SW 1271 (cell line): ENCODE measurements at regions not wholly inside any gene's neighbourhood (a gene's known extent, or its start where the extent isn't known, plus 50 kb on each side); places are given as distances from the start of the nearest gene placed in this dataset.

Experiments used
- DNase-seq, 2 experiments: peaks; one replicate each; lab custom pipeline; 2025; lab: John Stamatoyannopoulos, UW

DNA sequence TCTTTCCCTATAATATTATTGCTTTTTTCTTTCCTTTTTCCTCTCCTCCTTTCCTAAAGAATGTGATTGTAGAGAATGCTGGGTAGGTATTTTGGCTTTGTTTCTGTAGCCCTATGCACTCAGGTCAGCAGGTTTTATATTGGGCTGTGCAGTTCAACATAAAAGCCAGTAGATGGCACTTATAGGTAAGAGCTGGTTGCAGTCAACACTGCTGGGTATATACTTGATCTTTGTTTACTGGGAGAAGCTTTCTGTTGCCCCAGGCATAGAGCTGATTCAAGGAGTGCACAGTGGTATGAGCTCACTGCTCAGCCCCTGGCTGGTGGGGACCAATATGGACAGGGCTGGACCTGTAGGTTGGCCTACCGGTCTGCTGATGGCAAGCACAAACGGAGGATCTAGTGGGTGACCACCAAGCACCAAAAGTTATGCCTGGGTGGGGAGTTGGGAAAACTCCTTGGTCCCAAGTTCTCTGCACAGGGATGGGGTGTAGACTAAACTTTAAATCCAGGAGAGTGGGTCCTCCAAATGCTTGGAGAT, 378.9 kb downstream of the PMP22 start:
- no peak for DNase-seq

DNA sequence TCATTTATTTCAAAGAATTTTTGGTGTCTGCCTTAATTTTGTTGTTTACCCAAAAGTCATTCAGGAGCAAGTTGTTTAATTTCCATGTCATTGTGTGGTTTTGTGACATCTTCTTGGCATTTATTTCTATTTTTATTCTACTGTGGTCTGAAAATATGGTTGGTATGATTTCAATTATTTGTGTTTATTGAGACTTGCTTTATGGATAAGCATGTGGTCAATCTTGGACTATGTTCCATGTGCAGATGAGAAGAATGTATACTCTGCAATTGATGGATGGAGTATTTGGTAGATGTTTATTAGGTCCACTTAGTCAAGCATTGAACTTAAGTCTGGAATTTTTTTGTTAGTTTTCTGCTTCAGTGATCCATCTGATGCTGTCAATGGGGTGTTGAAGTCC, 383.0 kb downstream of the PMP22 start:
- DNase-seq: no peak

DNA sequence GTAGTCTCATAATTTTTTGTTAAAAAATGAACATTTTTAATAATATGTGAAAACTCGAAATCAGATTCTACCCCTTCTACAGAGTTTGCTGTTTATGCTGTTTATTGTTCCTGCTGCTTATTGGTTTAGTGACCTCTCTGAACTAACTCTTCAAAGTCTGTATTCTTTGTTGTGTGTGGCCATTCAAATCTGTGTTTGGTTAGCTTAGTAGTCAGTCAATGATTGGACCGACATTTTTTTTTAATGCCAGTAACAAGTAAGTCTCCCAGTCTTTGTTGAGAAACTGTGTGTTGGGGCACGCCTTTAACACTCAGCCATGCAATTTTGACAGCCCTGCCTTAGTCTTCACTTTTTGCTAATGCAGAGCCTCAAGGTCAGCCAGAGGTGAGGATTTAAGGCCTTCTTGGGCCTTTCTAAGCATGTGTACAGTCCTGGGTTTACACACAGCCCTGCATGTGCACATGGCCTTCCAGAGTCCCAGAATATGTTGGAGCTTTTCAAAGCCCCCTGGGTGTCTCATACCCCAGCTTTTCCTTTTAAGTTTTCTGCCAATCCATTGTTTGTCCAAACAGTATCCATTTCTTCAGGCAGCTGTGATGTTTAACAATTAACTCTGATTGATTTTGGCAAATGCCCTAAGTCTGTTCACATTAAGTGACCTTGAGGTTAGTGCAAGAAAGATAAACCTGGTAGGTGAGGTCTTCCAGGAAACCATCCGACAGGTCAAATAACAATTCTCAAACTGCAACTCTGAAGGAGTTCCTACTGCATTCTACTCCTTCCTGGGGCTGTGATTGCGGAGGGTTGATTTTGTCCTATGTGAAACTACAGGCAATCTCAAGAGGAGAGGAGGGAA, 389.3 kb downstream of the PMP22 start:
- no peak for DNase-seq

DNA sequence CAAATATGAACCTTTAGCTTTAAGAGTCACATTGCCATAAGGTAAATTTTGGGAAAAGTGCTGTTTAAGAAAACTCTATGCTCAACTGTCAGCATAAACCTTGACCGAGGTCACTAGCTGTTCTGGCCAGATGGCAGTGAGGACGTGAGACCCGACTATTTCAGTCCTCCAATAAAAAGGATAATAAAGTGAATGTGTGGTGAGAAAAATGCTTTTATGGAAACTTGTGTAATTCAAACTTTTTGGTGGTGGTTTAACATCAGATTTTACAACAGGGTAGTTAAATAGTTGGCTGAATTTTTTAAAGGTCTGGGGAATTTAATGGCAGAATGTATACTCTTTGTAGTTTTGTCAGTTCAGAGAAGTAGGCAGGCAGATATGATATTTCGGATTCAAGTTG, 391.1 kb downstream of the PMP22 start:
- DNase-seq: no peak

DNA sequence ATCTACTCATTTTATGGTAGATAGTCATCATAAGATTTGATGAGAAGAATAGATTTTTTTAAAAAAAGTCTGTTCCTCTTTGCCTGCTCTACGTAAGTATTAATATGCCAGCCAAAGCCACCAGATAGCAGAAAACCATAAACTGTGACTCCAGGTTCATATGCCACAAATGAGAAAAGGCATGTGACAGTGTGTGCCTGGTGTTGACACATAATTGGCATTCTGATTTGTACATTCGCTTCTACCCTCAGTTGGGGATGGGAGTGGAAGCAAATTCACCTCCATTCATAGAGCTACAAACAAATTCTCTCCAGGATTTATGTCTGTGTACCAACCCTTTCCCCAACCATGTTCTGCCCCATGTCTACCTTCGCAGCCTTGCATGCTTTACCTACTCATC, 391.6 kb downstream of the PMP22 start:
- DNase-seq: no peak

DNA sequence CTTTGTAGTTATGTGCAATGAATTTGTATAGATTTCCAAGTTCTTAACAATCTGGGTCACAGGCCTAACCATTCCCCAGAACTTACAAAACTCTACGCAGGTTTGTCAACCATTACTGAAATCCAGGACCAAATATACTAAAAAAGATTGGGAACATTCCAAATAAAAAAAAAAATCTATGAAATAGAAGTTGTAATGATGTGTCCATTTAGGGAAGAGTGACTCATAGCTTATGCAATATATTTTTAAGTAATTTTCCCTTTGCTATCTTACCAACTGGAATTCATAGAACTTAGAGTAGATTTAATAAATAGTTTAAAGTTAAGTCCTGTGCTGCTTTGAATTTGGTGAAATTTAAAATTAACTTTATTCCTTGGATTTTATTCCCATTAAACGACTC, 393.2 kb downstream of the PMP22 start:
- no peak for DNase-seq

DNA sequence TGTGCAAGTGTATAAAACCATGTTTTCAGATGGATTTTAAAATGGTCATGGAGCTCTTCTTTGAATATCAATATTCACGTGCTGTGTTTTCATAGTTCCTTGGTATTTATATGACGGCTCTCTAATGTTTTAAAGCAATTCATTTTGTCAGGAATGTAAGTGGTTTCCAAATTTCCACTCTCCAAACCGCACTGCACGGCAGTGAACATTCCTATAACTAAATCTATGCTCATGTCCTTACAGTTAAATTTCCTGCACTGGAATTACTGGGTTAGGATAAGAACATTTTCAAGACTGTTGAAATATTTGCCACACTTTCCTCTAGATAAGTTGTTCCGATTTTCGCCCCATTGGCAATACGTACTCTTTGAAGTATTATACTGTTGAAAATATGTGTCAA, 398.9 kb downstream of the PMP22 start:
- DNase-seq: no peak

DNA sequence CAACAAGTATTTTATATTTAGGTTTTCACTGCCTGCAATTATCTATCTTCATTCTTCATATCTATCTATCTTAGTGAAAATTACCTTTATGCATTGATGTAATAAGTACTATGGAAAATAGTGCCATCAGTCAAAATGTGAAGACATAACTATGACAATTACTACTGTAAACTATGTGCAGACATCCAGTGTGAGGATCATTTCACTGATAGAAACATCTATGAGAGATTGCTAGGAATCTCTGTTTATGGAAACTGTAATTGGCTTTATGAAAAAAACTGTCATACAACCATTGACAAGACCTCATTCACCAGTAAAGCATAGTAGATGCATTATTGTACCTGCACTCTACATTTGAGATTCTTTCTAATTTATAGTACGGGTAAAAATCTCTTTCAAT, 401.0 kb downstream of the PMP22 start:
- DNase-seq: no peak

DNA sequence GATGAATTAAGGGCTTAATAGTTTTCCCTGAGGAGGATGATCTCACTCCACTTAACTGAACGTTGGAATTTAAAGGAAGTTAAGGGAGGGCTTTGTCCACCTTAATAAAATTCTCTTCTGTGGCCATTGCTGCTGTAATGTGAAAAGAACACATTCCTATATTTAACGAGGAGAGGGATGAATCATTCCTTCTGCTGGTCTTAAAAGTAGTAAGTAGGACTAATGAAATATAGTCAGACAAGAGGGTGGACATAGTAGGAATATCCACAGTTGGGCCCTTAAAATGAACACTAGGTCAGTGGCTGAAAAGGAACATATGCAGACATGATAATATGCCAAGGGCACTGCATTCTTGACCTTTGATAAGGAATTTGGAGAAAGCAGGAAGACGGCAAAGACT, 405.6 kb downstream of the PMP22 start:
- DNase-seq: no peak

DNA sequence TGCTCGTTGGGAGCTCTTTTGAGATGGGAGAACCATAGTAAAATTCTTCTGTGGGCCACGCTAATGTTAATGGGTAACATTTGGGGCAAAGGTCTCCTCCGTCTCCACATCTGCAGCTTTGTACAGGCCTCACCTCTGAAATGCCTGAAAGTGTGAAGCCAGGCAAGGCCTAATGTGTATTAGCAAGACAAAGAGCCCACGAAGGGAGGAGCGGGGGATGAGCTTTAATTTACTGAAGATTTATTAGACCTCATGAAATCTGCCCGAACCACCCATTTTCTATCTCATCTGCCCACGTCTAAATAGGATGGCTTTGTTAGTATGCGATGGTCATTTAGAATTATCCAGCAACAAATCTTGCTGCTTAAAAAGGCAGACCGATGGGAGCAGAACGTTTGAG, 408.9 kb downstream of the PMP22 start:
- no peak for DNase-seq

DNA sequence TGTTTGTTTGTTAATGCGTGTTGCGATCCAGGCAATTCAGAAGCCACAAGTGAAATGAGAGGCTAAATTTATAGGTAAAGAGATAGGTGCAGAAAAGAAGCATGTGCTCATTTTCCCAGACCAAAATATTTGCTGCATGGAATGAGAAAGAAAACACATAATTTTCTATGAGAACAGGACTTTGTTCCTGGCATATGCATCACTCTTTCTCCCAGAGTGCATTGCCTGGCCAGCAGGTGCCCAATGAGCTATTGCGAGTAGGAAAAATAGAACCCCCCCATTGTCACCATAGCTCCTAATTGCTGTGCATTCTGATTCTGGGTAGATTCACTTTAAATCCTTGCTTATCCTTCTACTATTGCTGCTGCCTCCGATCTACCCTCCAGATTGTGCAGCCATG, 410.4 kb downstream of the PMP22 start:
- no peak for DNase-seq

DNA sequence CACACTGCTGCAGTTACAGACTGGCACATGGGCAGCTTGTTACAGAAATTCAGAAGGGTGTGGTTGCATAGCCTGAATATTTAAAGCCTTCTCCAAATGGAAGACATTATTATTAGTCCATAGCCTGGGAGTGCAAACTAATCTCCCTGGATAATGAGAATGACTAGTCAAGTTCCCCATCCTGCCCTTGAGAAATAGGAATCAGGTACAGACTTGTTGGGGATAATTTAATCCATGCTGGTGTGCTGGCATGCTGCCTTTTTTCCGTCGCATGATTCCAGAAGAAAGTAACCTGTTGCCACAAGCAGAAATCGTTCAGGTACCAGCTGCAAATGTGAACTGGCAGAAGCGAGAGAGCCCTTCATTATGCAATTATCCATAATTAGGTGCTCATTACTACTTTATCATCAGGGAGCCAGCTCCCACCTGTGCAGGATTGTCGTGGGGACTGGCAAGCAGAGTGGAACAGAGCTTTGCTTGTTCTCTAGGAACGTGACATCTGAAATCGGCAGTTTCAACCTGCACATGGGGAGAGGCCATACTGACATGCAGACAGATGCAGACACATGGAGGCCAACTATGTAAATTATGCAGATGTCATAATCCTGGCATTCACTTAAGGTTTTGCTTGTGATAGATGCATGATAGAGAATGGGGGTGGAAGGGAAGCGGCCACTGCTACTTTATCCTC, 419.4 kb downstream of the PMP22 start:
- no peak for DNase-seq

DNA sequence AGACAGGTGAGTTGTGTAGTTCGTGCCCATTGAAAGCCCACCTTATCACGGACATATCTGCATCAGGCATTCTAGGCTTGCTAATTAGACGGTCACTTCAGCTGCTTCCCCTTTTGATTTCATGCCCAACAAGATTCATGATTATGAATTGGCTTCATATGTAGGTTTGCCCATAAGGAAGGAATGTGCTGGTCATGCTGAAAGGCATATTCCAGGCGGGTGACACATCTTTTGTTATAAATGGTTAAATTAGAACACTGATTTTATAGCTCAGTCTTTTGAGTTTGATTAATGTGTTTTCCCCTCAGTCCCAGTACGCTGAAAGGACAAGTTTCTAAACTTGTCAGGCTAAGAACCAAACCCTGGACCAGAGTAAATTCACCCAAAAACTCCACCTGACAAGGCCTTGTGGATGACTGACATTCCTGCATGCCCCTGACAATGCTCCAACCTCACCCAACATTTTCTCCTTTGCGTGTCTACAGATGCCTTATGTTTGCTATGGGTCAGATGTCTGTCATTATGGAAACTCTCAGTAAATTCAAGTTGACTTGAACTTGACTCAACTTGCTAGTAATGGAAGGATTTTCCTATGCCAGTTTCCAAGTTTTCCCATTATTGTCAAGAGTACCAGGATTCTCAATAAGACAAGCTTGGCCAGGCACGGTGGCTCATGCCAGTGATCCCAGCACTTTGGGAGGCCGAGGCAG, 421.9 kb downstream of the PMP22 start:
- DNase-seq: no peak

DNA sequence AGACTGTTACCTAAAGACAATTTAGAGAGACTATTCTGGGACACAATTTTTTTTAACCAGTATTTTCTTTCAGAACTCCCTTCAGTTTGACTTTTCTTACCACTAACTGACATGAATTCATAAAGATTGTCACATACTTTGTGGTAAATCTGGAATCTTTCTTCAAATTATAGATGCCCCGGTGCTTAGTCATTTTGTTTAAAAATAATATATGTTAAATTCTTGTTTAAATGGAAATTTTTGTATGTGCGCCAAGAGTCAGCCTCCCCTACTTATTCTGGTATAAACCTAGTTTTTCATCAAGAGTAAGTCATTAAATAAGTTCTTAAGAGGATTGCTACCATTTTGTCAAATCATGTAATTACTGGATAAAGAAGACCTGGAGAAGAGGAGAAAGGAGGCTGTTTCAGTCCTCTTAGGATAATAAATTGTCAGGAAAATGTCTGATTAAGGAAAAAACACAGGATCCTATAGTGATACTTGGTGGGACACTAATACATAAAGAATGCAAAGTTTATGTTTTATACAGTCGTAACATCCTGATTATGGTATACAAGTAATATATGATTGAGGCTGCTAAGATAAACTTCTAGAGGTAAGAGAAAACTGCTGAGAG, 424.4 kb downstream of the PMP22 start:
- no peak for DNase-seq

DNA sequence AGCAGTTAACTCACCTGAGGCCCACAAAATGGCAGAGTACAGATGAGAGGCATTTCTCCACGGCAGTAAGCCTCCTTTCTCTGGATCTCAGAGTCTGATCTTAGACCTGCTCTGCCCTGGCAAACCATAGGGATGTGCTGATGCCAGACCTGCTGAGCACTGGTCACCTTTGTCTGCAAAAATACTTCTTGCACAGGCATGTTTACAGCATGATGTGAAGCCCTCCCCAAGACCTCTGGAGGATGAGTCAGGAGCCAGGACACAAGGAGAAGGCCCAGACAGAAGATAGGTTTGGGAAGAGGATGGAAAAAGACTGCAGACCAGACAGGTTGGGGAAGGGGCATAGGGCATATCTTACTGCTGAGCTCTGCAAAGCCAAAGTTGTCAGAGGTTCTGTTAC, 426.6 kb downstream of the PMP22 start:
- DNase-seq: no peak

DNA sequence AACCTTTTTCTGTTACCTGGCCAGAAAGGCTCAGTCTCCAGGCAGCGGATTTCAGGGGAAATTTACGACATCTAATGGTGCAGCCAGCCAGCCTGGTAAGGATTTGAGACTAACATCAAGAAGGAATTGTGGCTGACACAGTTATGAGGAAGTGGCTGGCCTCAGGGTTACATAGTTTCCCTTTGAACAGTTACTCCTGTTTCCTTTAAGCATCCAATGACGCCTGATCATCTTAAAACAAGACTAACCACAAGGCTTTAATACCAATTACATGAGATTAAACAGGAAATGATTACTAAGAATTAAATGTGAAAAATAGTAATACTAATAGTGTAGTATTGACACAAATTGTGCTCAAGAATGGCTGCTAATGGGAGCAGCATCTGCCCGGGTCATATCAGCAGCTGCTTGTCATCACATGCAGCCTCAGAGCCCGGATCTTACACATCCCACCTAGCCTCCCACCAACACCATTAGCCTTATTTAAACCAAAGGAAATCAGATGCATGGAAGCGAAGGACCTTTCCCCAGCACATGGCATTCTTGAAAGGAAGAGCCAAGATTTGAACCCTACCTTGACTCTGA, 431.8 kb downstream of the PMP22 start:
- no peak for DNase-seq

DNA sequence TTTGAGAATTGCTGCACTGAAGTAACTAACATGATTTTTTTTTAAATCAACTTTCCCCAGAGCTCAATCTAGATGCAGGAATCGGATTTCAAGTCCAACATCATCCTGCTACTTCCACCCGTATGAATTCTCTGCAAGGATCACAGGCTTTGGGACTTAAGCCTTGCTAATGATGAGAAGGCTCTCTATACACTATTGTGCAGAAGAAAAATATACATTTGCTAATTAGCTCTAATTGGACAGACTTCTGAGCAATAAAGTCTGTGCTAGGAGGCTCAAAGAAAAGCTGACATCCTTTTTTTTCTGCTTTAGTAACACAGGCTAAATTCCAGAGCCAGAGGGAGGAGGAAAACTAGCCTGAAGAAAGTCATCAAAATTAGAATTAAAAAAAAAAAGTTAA, 433.6 kb downstream of the PMP22 start:
- no peak for DNase-seq

DNA sequence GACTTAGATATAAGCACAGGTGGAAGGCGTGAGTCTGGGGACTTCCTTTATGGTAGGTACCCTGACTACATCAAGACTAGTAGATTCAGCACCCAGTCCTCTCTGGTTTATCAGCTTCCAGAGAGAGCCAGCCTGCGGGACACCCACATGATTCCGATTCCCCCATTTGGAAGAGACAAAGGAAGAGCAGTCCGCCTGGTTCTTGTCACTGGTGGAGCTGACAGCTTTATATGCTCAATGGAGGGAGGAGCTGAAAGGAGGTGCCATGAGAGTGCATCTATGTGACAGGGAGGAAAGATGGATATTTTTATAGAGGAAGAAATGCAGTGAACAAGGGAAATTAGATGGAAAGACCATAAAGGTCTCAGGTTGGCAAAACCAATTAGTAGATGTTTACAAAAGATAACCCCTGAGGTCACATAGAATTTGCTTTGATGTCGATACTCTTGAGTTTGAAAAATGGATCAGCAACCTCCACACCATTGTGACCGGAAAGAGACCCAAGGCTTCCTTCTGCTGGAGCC, 437.7 kb downstream of the PMP22 start:
- DNase-seq: no peak

DNA sequence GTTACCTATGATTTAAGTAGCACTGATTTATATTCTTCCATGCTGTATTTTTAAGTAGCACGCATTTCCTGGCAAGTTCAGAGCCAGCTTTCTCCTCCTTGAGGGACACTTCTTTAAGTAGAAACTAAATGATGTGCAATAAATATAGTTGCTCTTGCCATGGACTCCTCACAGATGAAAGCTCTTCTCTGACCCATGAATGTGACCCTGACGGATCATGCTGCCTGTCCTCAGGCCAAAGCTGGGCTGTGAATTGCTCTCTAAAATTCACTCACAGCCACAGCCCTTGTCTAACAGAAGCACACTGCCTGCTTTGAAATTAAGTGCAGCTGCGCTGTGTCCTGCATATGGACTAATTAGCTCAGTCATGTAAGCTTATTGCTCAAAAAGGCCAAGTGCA, 438.8 kb downstream of the PMP22 start:
- no peak for DNase-seq

DNA sequence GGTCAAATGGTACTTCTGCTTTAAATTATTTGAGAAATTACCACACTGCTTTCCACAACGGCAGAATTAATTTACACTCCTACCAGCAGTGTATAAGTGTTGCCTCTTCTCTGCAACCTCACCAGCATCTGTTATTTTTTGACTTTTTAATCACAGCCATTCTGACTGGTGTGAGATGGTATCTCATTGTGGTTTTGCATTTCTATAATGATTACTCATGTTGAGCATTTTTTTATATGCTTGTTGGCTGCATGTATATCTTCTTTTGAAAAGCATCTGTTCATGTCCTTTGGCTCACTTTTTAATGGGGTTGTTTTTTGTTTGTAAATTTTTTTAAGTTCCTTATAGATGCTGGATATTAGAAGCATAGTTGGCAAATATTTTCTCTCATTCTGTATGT, 446.7 kb downstream of the PMP22 start:
- DNase-seq: no peak

DNA sequence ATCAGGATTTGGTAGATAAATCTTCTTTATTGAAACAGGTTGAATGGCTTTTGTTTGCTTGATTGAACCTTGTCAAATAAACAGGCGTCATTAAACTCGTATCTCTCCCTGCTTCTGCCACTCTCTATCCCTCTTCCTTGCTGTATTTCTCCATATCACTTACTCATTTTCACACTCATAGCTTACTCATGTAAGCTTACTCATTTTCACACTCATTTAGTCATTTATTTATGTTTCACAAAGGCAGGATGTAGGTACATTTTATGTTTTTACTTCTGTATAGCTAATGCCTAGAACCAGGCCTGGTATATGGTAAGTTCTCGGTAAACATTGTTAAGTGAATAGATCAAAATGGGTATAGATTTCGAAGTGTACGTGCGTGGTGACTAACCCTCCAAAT, 450.0 kb downstream of the PMP22 start:
- no peak for DNase-seq
